HEK293 (cell line): ENCODE measurements at regions not wholly inside any gene's neighbourhood (a gene's known extent, or its start where the extent isn't known, plus 50 kb on each side); places are given as distances from the start of the nearest gene placed in this dataset.

Source experiments
- CTCF ChIA-PET: fragments of 350-600 bp; formaldehyde crosslinking; extraction: SDS; loops from one replicate; lab custom pipeline; 2021; ENCODE audit warnings: antibody characterized with exemption; lab: Yijun Ruan, JAX
- POLR2A ChIA-PET: fragments of 300-600 bp; formaldehyde crosslinking; extraction: SDS; loops from one replicate; lab custom pipeline; 2020; ENCODE audit warnings: antibody characterized with exemption, inconsistent platforms; lab: Yijun Ruan, JAX
- H3K27ac ChIP-seq: fragments of 200-500 bp; sonication (Bioruptor generic); 2 replicates; pipeline ENCODE4 v1.5.1; 2014; ENCODE audit warnings: low read depth, low read length, control low read depth, inconsistent platforms; ENCODE audit errors: extremely low read depth
- H3K36me3 ChIP-seq, 2 experiments: fragments of 200-500 bp in 1 of 2; sonication (Bioruptor generic) in 1 of 2; 1 replicate in 1 of 2; 2 replicates in 1 of 2; pipeline ENCODE4 v1.5.1; 2014 to 2017; ENCODE audit warnings: inconsistent platforms in 2 of 2, low read length in 2 of 2; ENCODE audit not compliant: control insufficient read depth in 2 of 2, insufficient read depth in 1 of 2
- H3K4me1 ChIP-seq: fragments of 200-500 bp; sonication (Bioruptor generic); 2 replicates; pipeline ENCODE4 v1.5.1; 2014; ENCODE audit warnings: mild to moderate bottlenecking, low read length, inconsistent platforms; ENCODE audit not compliant: control insufficient read depth, insufficient read depth
- H3K4me3 ChIP-seq: 2 replicates; pipeline ENCODE4 v1.5.1; 2011; ENCODE audit warnings: low read depth, mild to moderate bottlenecking, control low read depth, low read length, moderate library complexity
- H3K9me3 ChIP-seq: fragments of 200-500 bp; sonication (Bioruptor generic); 2 replicates; pipeline ENCODE4 v1.5.1; 2014; ENCODE audit warnings: low read depth, low read length, inconsistent platforms; ENCODE audit not compliant: control insufficient read depth, insufficient read depth
- GLI2 ChIP-seq: fragments of 450-650 bp; formaldehyde crosslinking; IDR thresholded peaks from 2 replicates; pipeline ENCODE4; 2017; ENCODE audit warnings: missing biosample characterization, missing genetic modification characterization, low read depth, borderline replicate concordance
- PBX3 ChIP-seq: sonication (generic); formaldehyde crosslinking; IDR thresholded peaks from 2 replicates; pipeline ENCODE4 v1.8.1; 2022; ENCODE audit warnings: mild to moderate bottlenecking, moderate library complexity, missing genetic modification reagents
- PRDM1 ChIP-seq: fragments of 450-650 bp; formaldehyde crosslinking; IDR thresholded peaks from 2 replicates; pipeline ENCODE4; 2016; ENCODE audit warnings: missing biosample characterization, missing genetic modification characterization
- ZBTB11 ChIP-seq: fragments of 450-650 bp; formaldehyde crosslinking; conservative IDR thresholded peaks from 2 replicates; pipeline ENCODE4 v1.5.1; 2016; ENCODE audit warnings: low read depth, missing biosample characterization, missing genetic modification characterization
- ZBTB7A ChIP-seq: fragments of 450-650 bp; formaldehyde crosslinking; IDR thresholded peaks from 2 replicates; pipeline ENCODE4 v1.5.1; 2016; ENCODE audit warnings: low read depth, missing biosample characterization, missing genetic modification characterization
- ZFHX2 ChIP-seq: fragments of 450-650 bp; formaldehyde crosslinking; conservative IDR thresholded peaks from 2 replicates; pipeline ENCODE4 v1.5.1; 2016; ENCODE audit warnings: missing biosample characterization, missing genetic modification characterization
- ZFP37 ChIP-seq: fragments of 450-650 bp; formaldehyde crosslinking; IDR thresholded peaks from 2 replicates; pipeline ENCODE4 v1.5.1; 2016; ENCODE audit warnings: missing biosample characterization, missing genetic modification characterization
- ZNF10 ChIP-seq: fragments of 450-650 bp; formaldehyde crosslinking; IDR thresholded peaks from 2 replicates; pipeline ENCODE4 v1.5.1; 2017; ENCODE audit warnings: missing biosample characterization, missing genetic modification characterization
- ZNF311 ChIP-seq: fragments of 450-650 bp; formaldehyde crosslinking; IDR thresholded peaks from 2 replicates; pipeline ENCODE4 v1.5.1; 2017; ENCODE audit warnings: missing biosample characterization, missing genetic modification characterization, borderline replicate concordance
- ZNF341 ChIP-seq: fragments of 450-650 bp; formaldehyde crosslinking; IDR thresholded peaks from 2 replicates; pipeline ENCODE4; 2016; ENCODE audit warnings: low read depth, missing biosample characterization, missing genetic modification characterization
- ZNF398 ChIP-seq: fragments of 450-650 bp; formaldehyde crosslinking; IDR thresholded peaks from 2 replicates; pipeline ENCODE4 v1.5.1; 2017; ENCODE audit warnings: missing biosample characterization, missing genetic modification characterization
- ZNF449 ChIP-seq: fragments of 450-650 bp; formaldehyde crosslinking; IDR thresholded peaks from 2 replicates; pipeline ENCODE4 v1.5.1; 2017; ENCODE audit warnings: missing biosample characterization, mild to moderate bottlenecking, missing genetic modification characterization, moderate library complexity
- ZNF473 ChIP-seq: fragments of 450-650 bp; formaldehyde crosslinking; IDR thresholded peaks from 2 replicates; pipeline ENCODE4 v1.5.1; 2017; ENCODE audit warnings: missing biosample characterization, missing genetic modification characterization
- ZNF518A ChIP-seq: fragments of 450-650 bp; formaldehyde crosslinking; conservative IDR thresholded peaks from 2 replicates; pipeline ENCODE4 v1.5.1; 2016; ENCODE audit warnings: low read depth, missing biosample characterization, missing genetic modification characterization
- ZNF529 ChIP-seq: fragments of 450-650 bp; formaldehyde crosslinking; IDR thresholded peaks from 2 replicates; pipeline ENCODE4 v1.5.1; 2017; ENCODE audit warnings: missing genetic modification characterization, missing biosample characterization; ENCODE audit not compliant: insufficient replicate concordance
- ZNF555 ChIP-seq: fragments of 450-650 bp; formaldehyde crosslinking; conservative IDR thresholded peaks from 2 replicates; pipeline ENCODE4 v1.5.1; 2017; ENCODE audit warnings: missing biosample characterization, mild to moderate bottlenecking, missing genetic modification characterization, inconsistent platforms
- ZNF596 ChIP-seq: fragments of 450-650 bp; IDR thresholded peaks from 2 replicates; pipeline ENCODE4 v1.5.0; 2018; ENCODE audit warnings: missing biosample characterization, mild to moderate bottlenecking, missing genetic modification characterization, moderate library complexity

- TF ChIP-seq ZNF529 (tag by site-specific recombination): no peak
- TF ChIP-seq ZNF473 (tag by site-specific recombination): no peak
- TF ChIP-seq PBX3 (CRISPR knock-in tag): no peak
- TF ChIP-seq ZNF341 (tag by site-specific recombination): no peak
- no peak for TF ChIP-seq ZFP37 (tag by site-specific recombination)
- TF ChIP-seq ZBTB11 (tag by site-specific recombination): no peak
- TF ChIP-seq ZNF555 (tag by site-specific recombination): no peak
- TF ChIP-seq ZFHX2 (tag by site-specific recombination): no peak
- no peak for TF ChIP-seq PRDM1 (tag by site-specific recombination)
- POLR2A ChIA-PET: no interaction called here
- Histone ChIP-seq H3K9me3 (no peaks in the 10 kb centered on the region), H3K27ac (no peak overlapping the region), H3K36me3 (no peaks in the 10 kb centered on the region), H3K4me1 (no peaks in the 10 kb centered on the region), H3K4me3 (no peak overlapping the region)
- CTCF ChIA-PET: no interaction called here
These were observed 524.7 kb downstream of the SPRY1 start for GRCh38 chr4:123921339-123921738.

GRCh38 chr4:123922847-123923246, 526.3 kb downstream of the SPRY1 start:
- H3K36me3 ChIP-seq: no peaks in the 10 kb centered on the region
- POLR2A ChIA-PET: no interaction called here
- no peak overlapping the region for H3K4me3 ChIP-seq
- no peaks in the 10 kb centered on the region for H3K9me3 ChIP-seq
- CTCF ChIA-PET: interaction anchor here (0.6 to 0.7 kb wide), 2 partner anchors 14 to 135 kb away, joined by 3 to 4 read pairs; no protein-coding TSS in a partner anchor
- H3K27ac ChIP-seq: no peak overlapping the region
- no peaks in the 10 kb centered on the region for H3K4me1 ChIP-seq
- TF ChIP-seq GLI2 (tag by site-specific recombination) (no peak), ZNF10 (no peak), ZNF398 (no peak), ZNF311 (tag by site-specific recombination) (no peak), ZNF449 (tag by site-specific recombination) (no peak), ZBTB7A (tag by site-specific recombination) (no peak), ZFHX2 (tag by site-specific recombination) (no peak), ZBTB11 (tag by site-specific recombination) (no peak), ZNF518A (tag by site-specific recombination) (no peak), ZNF596 (no peak)
